Middle frontal gyrus (tissue), 1 donor: ENCODE measurements at regions not wholly inside any gene's neighbourhood (a gene's known extent, or its start where the extent isn't known, plus 50 kb on each side); places are given as distances from the start of the nearest gene placed in this dataset.
"Not testable (repeated sequence)": the region's sequence is repeated elsewhere in the genome, so short reads cannot be mapped to it uniquely, and the experiment has no call there.

Experiments
- DNase-seq: peaks from one replicate; pipeline ENCODE4 v3.0.0-alpha.2; 2015; ENCODE audit warnings: low spot score; ENCODE audit errors: extremely low spot score

- DNase-seq = not testable (repeated sequence)
Observed at GRCh38 chr7:142503949-142504348, 245.3 kb upstream of the PRSS1 start.

- no peak for DNase-seq
Observed at GRCh38 chr7:142503036-142503435, 245.2 kb upstream of the PRSS58 start.

- DNase-seq = no peak
Observed at GRCh38 chr7:142501434-142501833, 243.6 kb upstream of the PRSS58 start.

- DNase-seq = no peak
Observed at GRCh38 chr7:142500366-142500765, 242.5 kb upstream of the PRSS58 start.

- no peak for DNase-seq
Observed at GRCh38 chr7:142499635-142500034, 241.8 kb upstream of the PRSS58 start.

- DNase-seq = no peak
Observed at GRCh38 chr7:142498364-142498763, 240.5 kb upstream of the PRSS58 start.

GRCh38 chr7:142496545-142496991 lies 238.7 kb upstream of the PRSS58 start:
- no peak for DNase-seq

- DNase-seq = not testable (repeated sequence)
Observed at GRCh38 chr7:142495879-142496278, 238.0 kb upstream of the PRSS58 start.

- DNase-seq = not testable (repeated sequence)
Observed at GRCh38 chr7:142495301-142495700, 237.4 kb upstream of the PRSS58 start.

- DNase-seq = no peak
Observed at GRCh38 chr7:142494021-142494420, 236.2 kb upstream of the PRSS58 start.

GRCh38 chr7:142488842-142489241 lies 231.0 kb upstream of the PRSS58 start:
- no peak for DNase-seq

- DNase-seq = no peak
Observed at GRCh38 chr7:142488036-142488633, 230.3 kb upstream of the PRSS58 start.

GRCh38 chr7:142487565-142487964 lies 229.7 kb upstream of the PRSS58 start:
- not testable (repeated sequence) for DNase-seq

- DNase-seq = no peak
Observed at GRCh38 chr7:142487124-142487523, 229.3 kb upstream of the PRSS58 start.

GRCh38 chr7:142485617-142486226 lies 227.9 kb upstream of the PRSS58 start:
- DNase-seq = no peak

- no peak for DNase-seq
Observed at GRCh38 chr7:142483659-142484317, 225.9 kb upstream of the PRSS58 start.

- DNase-seq = no peak
Observed at GRCh38 chr7:142482891-142483658, 225.2 kb upstream of the PRSS58 start.

- no peak for DNase-seq
Observed at GRCh38 chr7:142481548-142481947, 223.7 kb upstream of the PRSS58 start.

- DNase-seq = no peak
Observed at GRCh38 chr7:142478479-142479220, 220.8 kb upstream of the PRSS58 start.

- not testable (repeated sequence) for DNase-seq
Observed at GRCh38 chr7:142477801-142478200, 219.9 kb upstream of the PRSS58 start.

GRCh38 chr7:142477079-142477651 lies 219.3 kb upstream of the PRSS58 start:
- DNase-seq = no peak
